Smooth muscle cell (in vitro differentiated cells): ENCODE measurements at regions not wholly inside any gene's neighbourhood (a gene's known extent, or its start where the extent isn't known, plus 50 kb on each side); places are given as distances from the start of the nearest gene placed in this dataset.

Experiments used
- DNase-seq: peaks from one replicate; lab custom pipeline; 2025; ENCODE audit not compliant: unreplicated experiment; lab: John Stamatoyannopoulos, UW
- H2AFZ ChIP-seq: fragments of 200-600 bp; sonication (generic); 2 replicates; pipeline ENCODE4 v1.6.0; 2016; ENCODE audit warnings: antibody characterized with exemption, low read depth, mild to moderate bottlenecking
- H3F3A ChIP-seq: fragments of 200-600 bp; sonication (generic); 2 replicates; pipeline ENCODE4 v1.6.0; 2017; ENCODE audit warnings: antibody characterized with exemption, low read depth
- H3K27ac ChIP-seq: fragments of 200-600 bp; sonication (generic); 2 replicates; pipeline ENCODE4 v1.5.1; 2016; ENCODE audit warnings: low read depth, mild to moderate bottlenecking
- H3K27me3 ChIP-seq: fragments of 200-600 bp; sonication (generic); 2 replicates; pipeline ENCODE4 v1.6.1; 2016; ENCODE audit warnings: low read depth, mild to moderate bottlenecking
- H3K36me3 ChIP-seq: fragments of 200-600 bp; sonication (generic); 2 replicates; pipeline ENCODE4 v1.5.1; 2016; ENCODE audit warnings: low read depth
- H3K4me1 ChIP-seq: fragments of 200-600 bp; sonication (generic); 2 replicates; pipeline ENCODE4 v1.5.1; 2016; ENCODE audit warnings: low read depth
- H3K4me2 ChIP-seq: fragments of 200-600 bp; sonication (generic); 2 replicates; pipeline ENCODE4 v1.6.0; 2016; ENCODE audit warnings: mild to moderate bottlenecking
- H3K4me3 ChIP-seq: fragments of 200-600 bp; sonication (generic); 2 replicates; pipeline ENCODE4 v1.5.1; 2016; ENCODE audit warnings: mild to moderate bottlenecking
- H3K79me2 ChIP-seq: fragments of 200-600 bp; sonication (generic); 2 replicates; pipeline ENCODE4 v1.6.0; 2016; ENCODE audit warnings: low read depth, mild to moderate bottlenecking
- H3K9ac ChIP-seq: fragments of 200-600 bp; sonication (generic); 2 replicates; pipeline ENCODE4 v1.6.0; 2016; ENCODE audit warnings: low read depth
- H3K9me3 ChIP-seq: fragments of 200-600 bp; sonication (generic); replicated peaks from 2 replicates; pipeline ENCODE4 v1.5.1; 2016; ENCODE audit warnings: low read depth
- H4K20me1 ChIP-seq: fragments of 200-600 bp; sonication (generic); 2 replicates; pipeline ENCODE4 v1.6.0; 2016; ENCODE audit warnings: low read depth
- WGBS: methylation state at CpG from one replicate; pipeline ENCODE4 v1.1.7; 2016; ENCODE audit warnings: low lambda C conversion rate; 5-methylcytosine and 5-hydroxymethylcytosine counted together
- TF ChIP-seq, protein P1 (sequence below): fragments of 200-600 bp; sonication (generic); IDR thresholded peaks from 2 replicates; pipeline ENCODE4 v1.5.1; 2017; ENCODE audit warnings: borderline replicate concordance, mild to moderate bottlenecking, antibody characterized with exemption; ENCODE audit not compliant: insufficient read depth, poor library complexity, severe bottlenecking

DNA sequence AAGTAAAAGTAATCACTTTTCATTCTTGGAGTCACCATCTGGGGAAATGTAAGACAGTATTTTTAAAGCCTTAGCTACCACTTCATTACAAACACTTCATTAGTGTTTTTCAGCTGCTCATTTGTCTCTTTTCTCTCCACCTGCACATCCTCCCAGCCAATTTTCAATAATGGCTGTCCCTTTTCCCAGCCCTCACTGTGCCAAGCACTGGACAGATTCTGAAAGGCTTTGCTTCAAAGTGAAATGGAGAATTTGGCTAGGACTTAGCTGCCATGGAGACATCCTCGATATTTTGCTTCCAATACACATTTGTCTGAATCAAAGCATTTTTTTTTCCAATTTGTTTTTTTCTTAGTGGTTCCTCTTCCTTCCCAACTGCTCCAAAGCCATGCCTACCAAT lies 272.4 kb upstream of the NRXN1 start:
- Histone ChIP-seq H3K4me2 (no peak overlapping the region), H3K9me3 (no peaks in the 10 kb centered on the region), H3K27ac (no peak overlapping the region), H2AFZ (no peak overlapping the region), H3K9ac (no peak overlapping the region), H3K27me3 (no peaks in the 10 kb centered on the region), H3K4me1 (no peaks in the 10 kb centered on the region), H3K4me3 (no peak overlapping the region), H3K79me2 (no peaks in the 10 kb centered on the region), H3K36me3 (no peaks in the 10 kb centered on the region), H4K20me1 (no peaks in the 10 kb centered on the region), H3F3A (no peaks in the 10 kb centered on the region)
- TF ChIP-seq, protein P1, sequence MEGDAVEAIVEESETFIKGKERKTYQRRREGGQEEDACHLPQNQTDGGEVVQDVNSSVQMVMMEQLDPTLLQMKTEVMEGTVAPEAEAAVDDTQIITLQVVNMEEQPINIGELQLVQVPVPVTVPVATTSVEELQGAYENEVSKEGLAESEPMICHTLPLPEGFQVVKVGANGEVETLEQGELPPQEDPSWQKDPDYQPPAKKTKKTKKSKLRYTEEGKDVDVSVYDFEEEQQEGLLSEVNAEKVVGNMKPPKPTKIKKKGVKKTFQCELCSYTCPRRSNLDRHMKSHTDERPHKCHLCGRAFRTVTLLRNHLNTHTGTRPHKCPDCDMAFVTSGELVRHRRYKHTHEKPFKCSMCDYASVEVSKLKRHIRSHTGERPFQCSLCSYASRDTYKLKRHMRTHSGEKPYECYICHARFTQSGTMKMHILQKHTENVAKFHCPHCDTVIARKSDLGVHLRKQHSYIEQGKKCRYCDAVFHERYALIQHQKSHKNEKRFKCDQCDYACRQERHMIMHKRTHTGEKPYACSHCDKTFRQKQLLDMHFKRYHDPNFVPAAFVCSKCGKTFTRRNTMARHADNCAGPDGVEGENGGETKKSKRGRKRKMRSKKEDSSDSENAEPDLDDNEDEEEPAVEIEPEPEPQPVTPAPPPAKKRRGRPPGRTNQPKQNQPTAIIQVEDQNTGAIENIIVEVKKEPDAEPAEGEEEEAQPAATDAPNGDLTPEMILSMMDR, result no peak
- DNase-seq, result no peak
- WGBS, result 86% methylated on average over 1 of the region's 1 CpG

DNA sequence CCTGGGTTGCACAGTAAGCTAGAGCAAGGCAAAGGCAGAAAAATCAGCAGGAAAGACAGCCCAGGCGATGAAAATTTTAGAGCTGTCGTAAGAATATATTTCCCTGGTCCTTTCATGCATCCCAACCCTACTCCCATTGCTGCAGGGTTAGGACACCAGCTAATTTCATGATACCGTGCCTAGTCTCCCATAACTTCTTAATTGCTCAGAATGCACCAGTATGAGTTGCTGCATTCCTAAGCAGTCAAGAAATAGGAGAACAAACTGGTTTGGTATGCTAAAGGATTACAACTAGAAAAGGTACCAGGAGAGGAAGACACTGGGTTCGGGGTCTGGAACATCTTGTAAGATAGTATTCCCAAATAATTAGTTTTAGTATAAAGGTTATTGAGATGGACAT lies 269.4 kb upstream of the NRXN1 start:
- WGBS, result 79% methylated on average over 4 of the region's 4 CpGs

GRCh38 chr2:51299370-51299769 lies 267.4 kb upstream of the NRXN1 start:
- WGBS, result 86% methylated on average over 1 of the region's 1 CpG
- no peaks in the 10 kb centered on the region for H3F3A ChIP-seq
- TF ChIP-seq, protein P1, result no peak
- H4K20me1 ChIP-seq, result no peaks in the 10 kb centered on the region
- H3K27ac ChIP-seq, result no peak overlapping the region
- no peak overlapping the region for H3K4me3 ChIP-seq
- H3K79me2 ChIP-seq, result no peaks in the 10 kb centered on the region
- H3K9me3 ChIP-seq, result no peaks in the 10 kb centered on the region
- DNase-seq, result no peak
- H3K4me2 ChIP-seq, result no peak overlapping the region
- H2AFZ ChIP-seq, result no peak overlapping the region
- no peaks in the 10 kb centered on the region for H3K4me1 ChIP-seq
- H3K27me3 ChIP-seq, result no peaks in the 10 kb centered on the region
- H3K36me3 ChIP-seq, result no peaks in the 10 kb centered on the region
- H3K9ac ChIP-seq, result no peak overlapping the region

More for the DNA sequence above, 269.4 kb upstream of the NRXN1 start:
- no peaks in the 10 kb centered on the region for H3K9me3 ChIP-seq
- H3K9ac ChIP-seq, result no peak overlapping the region
- H3K27ac ChIP-seq, result no peak overlapping the region
- H3K4me1 ChIP-seq, result no peaks in the 10 kb centered on the region
- H3K27me3 ChIP-seq, result no peaks in the 10 kb centered on the region
- no peaks in the 10 kb centered on the region for H4K20me1 ChIP-seq
- TF ChIP-seq, protein P1, result no peak
- no peak overlapping the region for H3K4me3 ChIP-seq
- no peaks in the 10 kb centered on the region for H3K36me3 ChIP-seq
- no peak overlapping the region for H2AFZ ChIP-seq
- DNase-seq, result no peak
- no peak overlapping the region for H3K4me2 ChIP-seq
- H3F3A ChIP-seq, result no peaks in the 10 kb centered on the region
- H3K79me2 ChIP-seq, result no peaks in the 10 kb centered on the region

DNA sequence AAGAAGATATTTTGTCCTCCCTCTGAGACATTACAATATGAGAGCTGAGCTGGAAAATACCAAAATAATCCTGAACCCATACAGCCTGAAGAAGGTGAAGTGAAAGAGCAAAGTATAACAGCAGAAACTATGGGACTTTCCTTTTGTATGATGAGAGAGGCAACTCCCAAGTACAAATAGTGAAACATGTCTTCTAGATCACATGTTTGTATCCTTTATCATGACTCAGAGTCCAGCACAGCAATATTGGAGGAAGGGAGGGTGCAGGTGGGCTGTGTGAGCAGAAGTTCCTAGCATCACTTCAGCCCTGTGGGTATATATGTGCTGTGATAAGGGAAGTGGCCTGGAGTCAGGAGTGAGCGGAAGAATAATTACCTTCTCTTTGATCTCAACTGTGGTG lies 265.6 kb upstream of the NRXN1 start:
- TF ChIP-seq, protein P1, result no peak
- no peak overlapping the region for H3K27ac ChIP-seq
- H3F3A ChIP-seq, result no peaks in the 10 kb centered on the region
- no peak overlapping the region for H3K4me2 ChIP-seq
- H3K36me3 ChIP-seq, result no peaks in the 10 kb centered on the region
- DNase-seq, result no peak
- H3K4me3 ChIP-seq, result no peak overlapping the region
- no peaks in the 10 kb centered on the region for H3K9me3 ChIP-seq
- no peak overlapping the region for H2AFZ ChIP-seq
- no peaks in the 10 kb centered on the region for H4K20me1 ChIP-seq
- no peak overlapping the region for H3K9ac ChIP-seq
- H3K27me3 ChIP-seq, result no peaks in the 10 kb centered on the region
- H3K79me2 ChIP-seq, result no peaks in the 10 kb centered on the region
- WGBS, result 82% methylated on average over 1 of the region's 1 CpG
- H3K4me1 ChIP-seq, result no peaks in the 10 kb centered on the region
